Left lung (tissue), 4 donors: ENCODE measurements at regions not wholly inside any gene's neighbourhood (a gene's known extent, or its start where the extent isn't known, plus 50 kb on each side); places are given as distances from the start of the nearest gene placed in this dataset.

Experiments used
- ATAC-seq: fragments of 200-7000 bp; cut with Tn5 transposase; one replicate; pipeline ENCODE4 v1.9.1; 2020; ENCODE audit warnings: moderate library complexity
- DNase-seq, 4 donors: peaks; one replicate each; pipeline ENCODE4 v3.0.0-alpha.2; 2013 to 2020
- H3K27ac ChIP-seq, 2 donors: fragments of 200-600 bp; sonication (generic) in 1 of 2; one replicate each; pipeline versions ENCODE4 v1.5.0 to v1.8.0; 2020 to 2021
- H3K27me3 ChIP-seq, 2 donors: fragments of 200-600 bp; sonication (generic) in 1 of 2; one replicate each; pipeline versions ENCODE4 v1.5.0 to v1.8.0; 2020 to 2021
- H3K36me3 ChIP-seq, 2 donors: fragments of 200-600 bp; sonication (generic) in 1 of 2; one replicate each; pipeline versions ENCODE4 v1.5.0 to v1.8.0; 2020 to 2021
- H3K4me1 ChIP-seq, 2 donors: fragments of 200-600 bp; one replicate each; pipeline ENCODE4 v1.8.0; 2021
- H3K4me3 ChIP-seq, 2 donors: fragments of 200-600 bp; sonication (generic) in 1 of 2; one replicate each; pipeline versions ENCODE4 v1.5.0 to v1.8.0; 2020 to 2021; ENCODE audit warnings: mild to moderate bottlenecking in 1 of 2
- H3K9me3 ChIP-seq, 2 donors: fragments of 200-600 bp; sonication (generic) in 1 of 2; one replicate each; pipeline versions ENCODE4 v1.5.0 to v1.8.0; 2020 to 2021
- CTCF ChIP-seq, 2 donors: fragments of 200-600 bp; sonication (generic) in 1 of 2; IDR thresholded peaks; one replicate each; pipeline versions ENCODE4 v1.5.0 to v1.8.0; 2021; ENCODE audit warnings: antibody characterized with exemption in 2 of 2
- intact Hi-C, 2 donors: fragments of 100-400 bp; cut with DNase I; formaldehyde crosslinking; loops; one replicate each; pipeline versions ENCODE4 v1.11.2 to v1.14.2; 2022
- donor health status: DM: no; HTN: yes; CAD: no.
- donor health status: DM: no; HTN: no; CAD: no.

GRCh38 chr11:24389575-24389974 is 107.3 kb upstream of the LUZP2 start:
- ATAC-seq = no peak
- TF ChIP-seq CTCF (IDR thresholded peaks at IDR 0.05) = no peak
- no peak for DNase-seq
- no peaks in the 10 kb centered on the region for H3K4me1 ChIP-seq
- intact Hi-C loops = no loop called here
- no peak overlapping the region for H3K4me3 ChIP-seq
- H3K27ac ChIP-seq = no peak overlapping the region
- no peaks in the 10 kb centered on the region for H3K27me3 ChIP-seq
- no peaks in the 10 kb centered on the region for H3K36me3 ChIP-seq
- no peaks in the 10 kb centered on the region for H3K9me3 ChIP-seq

DNA sequence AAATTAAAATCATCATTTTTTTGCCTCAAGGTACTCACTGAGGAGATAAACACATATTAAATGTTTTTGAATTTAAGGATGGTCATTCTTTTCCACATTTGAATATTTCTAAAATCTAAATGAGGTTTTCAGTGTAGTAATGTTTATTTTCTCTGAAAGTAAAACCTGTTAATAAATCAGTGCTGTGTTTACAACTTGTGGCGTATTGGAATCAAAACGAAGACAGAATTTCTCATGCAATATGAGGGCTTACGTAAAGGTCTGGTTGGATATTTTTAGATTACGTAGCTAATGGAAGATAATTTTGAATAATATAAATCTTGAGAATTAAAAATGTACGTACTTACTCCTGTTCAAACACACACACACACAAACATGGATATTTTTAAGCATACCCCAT is 106.8 kb upstream of the LUZP2 start:
- Histone ChIP-seq H3K27me3 (no peaks in the 10 kb centered on the region), H3K4me1 (no peaks in the 10 kb centered on the region), H3K9me3 (no peaks in the 10 kb centered on the region), H3K27ac (no peak overlapping the region), H3K36me3 (no peaks in the 10 kb centered on the region), H3K4me3 (no peak overlapping the region)
- ATAC-seq (no peak), DNase-seq (no peak)
- TF ChIP-seq CTCF (IDR thresholded peaks at IDR 0.05) = no peak
- intact Hi-C loops = no loop called here

DNA sequence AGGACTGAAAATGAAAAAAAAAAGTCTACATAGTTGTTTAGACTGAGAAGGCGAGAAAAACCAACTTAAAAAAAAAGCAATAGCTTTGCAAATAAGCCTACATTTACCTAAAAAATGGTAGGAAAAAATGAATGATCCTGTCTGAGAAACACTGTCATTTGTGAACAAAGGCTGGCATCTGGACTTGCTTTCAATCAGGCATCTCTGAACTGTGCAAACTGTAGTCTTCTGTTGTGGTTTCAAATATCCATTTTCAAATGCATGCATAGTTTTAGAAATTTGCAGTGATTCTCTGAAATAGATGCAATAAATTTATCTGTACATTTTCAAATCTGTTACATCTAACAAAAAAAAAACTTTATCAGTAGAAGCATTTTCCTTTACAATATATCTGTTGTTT is 106.1 kb upstream of the LUZP2 start:
- Histone ChIP-seq H3K4me3 (no peak overlapping the region), H3K36me3 (no peaks in the 10 kb centered on the region), H3K9me3 (no peaks in the 10 kb centered on the region), H3K27ac (no peak overlapping the region), H3K4me1 (no peaks in the 10 kb centered on the region), H3K27me3 (no peaks in the 10 kb centered on the region)
- DNase-seq (no peak), ATAC-seq (no peak)
- TF ChIP-seq CTCF (IDR thresholded peaks at IDR 0.05) = no peak
- intact Hi-C loops = no loop called here

DNA sequence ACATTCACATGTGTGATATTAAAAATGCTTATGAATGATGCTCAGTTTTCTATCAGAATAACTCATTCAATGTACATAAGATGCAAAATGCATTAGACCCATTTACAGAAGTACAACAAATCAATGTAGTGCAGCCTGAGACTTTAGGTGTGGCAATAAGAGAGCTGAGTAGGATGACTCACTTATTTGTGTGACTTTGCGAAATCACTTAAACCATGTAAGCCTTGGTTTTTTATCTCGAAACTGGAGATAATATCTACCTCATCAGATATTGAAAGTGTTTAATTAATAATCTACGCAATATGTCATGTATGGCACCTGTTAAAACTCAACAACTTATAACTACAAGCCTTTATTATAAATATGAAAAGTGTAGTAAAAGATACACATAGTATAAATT is 105.7 kb upstream of the LUZP2 start:
- no peak overlapping the region for H3K27ac ChIP-seq
- no peak for TF ChIP-seq CTCF (IDR thresholded peaks at IDR 0.05)
- H3K4me1 ChIP-seq = no peaks in the 10 kb centered on the region
- ATAC-seq (peak; percentile 81), DNase-seq (no peak)
- H3K36me3 ChIP-seq = no peaks in the 10 kb centered on the region
- H3K4me3 ChIP-seq = no peak overlapping the region
- H3K27me3 ChIP-seq = no peaks in the 10 kb centered on the region
- no peaks in the 10 kb centered on the region for H3K9me3 ChIP-seq
- intact Hi-C loops = no loop called here

- DNase-seq = no peak
- no peak for TF ChIP-seq CTCF (IDR thresholded peaks at IDR 0.05)
- no peak overlapping the region for H3K4me3 ChIP-seq
- intact Hi-C loops = no loop called here
- no peaks in the 10 kb centered on the region for H3K4me1 ChIP-seq
- H3K9me3 ChIP-seq = no peaks in the 10 kb centered on the region
- no peak overlapping the region for H3K27ac ChIP-seq
- no peaks in the 10 kb centered on the region for H3K27me3 ChIP-seq
- H3K36me3 ChIP-seq = no peaks in the 10 kb centered on the region
- ATAC-seq = no peak
Measured at GRCh38 chr11:24400059-24400665, 96.7 kb upstream of the LUZP2 start.
